Mesendoderm (in vitro differentiated cells): ENCODE measurements at regions not wholly inside any gene's neighbourhood (a gene's known extent, or its start where the extent isn't known, plus 50 kb on each side); places are given as distances from the start of the nearest gene placed in this dataset.

Source experiments
- DNase-seq: peaks from one replicate; pipeline ENCODE4 v3.0.0; 2013
- H2AK5ac ChIP-seq: 2 replicates; pipeline ENCODE4 v1.6.1; 2013; ENCODE audit warnings: low read length, inconsistent platforms
- H2BK120ac ChIP-seq: 2 replicates; pipeline ENCODE4 v1.6.1; 2013; ENCODE audit warnings: low read depth, mild to moderate bottlenecking, low read length, moderate library complexity, mixed read lengths
- H2BK15ac ChIP-seq: replicated peaks from 2 replicates; pipeline ENCODE4 v1.6.1; 2013; ENCODE audit warnings: low read depth, mild to moderate bottlenecking, moderate library complexity
- H2BK5ac ChIP-seq: 2 replicates; pipeline ENCODE4 v1.6.1; 2013; ENCODE audit warnings: low read length, inconsistent platforms
- H3K18ac ChIP-seq: 2 replicates; pipeline ENCODE4 v1.6.1; 2013; ENCODE audit warnings: mild to moderate bottlenecking, low read length, mixed read lengths
- H3K23ac ChIP-seq: one replicate; pipeline ENCODE4 v1.6.1; 2013; ENCODE audit warnings: low read length
- H3K27ac ChIP-seq: 2 replicates; pipeline ENCODE4 v1.5.1; 2013; ENCODE audit warnings: low read depth, mild to moderate bottlenecking, inconsistent platforms, low read length, moderate library complexity
- H3K27me3 ChIP-seq: 2 replicates; pipeline ENCODE4 v1.6.1; 2013; ENCODE audit warnings: low read length, control low read depth, mild to moderate bottlenecking, inconsistent platforms; ENCODE audit not compliant: insufficient read depth, poor library complexity
- H3K36me3 ChIP-seq: 2 replicates; pipeline ENCODE4 v1.6.1; 2013; ENCODE audit warnings: low read length, inconsistent platforms; ENCODE audit not compliant: control insufficient read depth, insufficient read depth
- H3K4ac ChIP-seq: one replicate; pipeline ENCODE4 v1.6.1; 2013; ENCODE audit warnings: low read depth, mild to moderate bottlenecking, low read length, moderate library complexity
- H3K4me1 ChIP-seq: 2 replicates; pipeline ENCODE4 v1.6.1; 2013; ENCODE audit warnings: low read depth, low read length, inconsistent platforms; ENCODE audit not compliant: control insufficient read depth
- H3K4me2 ChIP-seq: 2 replicates; pipeline ENCODE4 v1.6.1; 2013; ENCODE audit warnings: low read length
- H3K4me3 ChIP-seq: 2 replicates; pipeline ENCODE4 v1.5.1; 2013; ENCODE audit warnings: mild to moderate bottlenecking, low read length
- H3K56ac ChIP-seq: one replicate; pipeline ENCODE4 v1.6.1; 2013; ENCODE audit warnings: low read length
- H3K79me1 ChIP-seq: 2 replicates; pipeline ENCODE4 v1.6.1; 2013; ENCODE audit warnings: low read length, inconsistent platforms
- H3K79me2 ChIP-seq: 2 replicates; pipeline ENCODE4 v1.6.1; 2013; ENCODE audit warnings: mild to moderate bottlenecking, low read length; ENCODE audit not compliant: control insufficient read depth, insufficient read depth
- H3K9ac ChIP-seq: 2 replicates; pipeline ENCODE4 v1.6.1; 2013; ENCODE audit warnings: low read length, inconsistent platforms
- H4K5ac ChIP-seq: one replicate; pipeline ENCODE4 v1.6.1; 2013; ENCODE audit warnings: low read length
- H4K8ac ChIP-seq: one replicate; pipeline ENCODE4 v1.6.1; 2013; ENCODE audit warnings: low read depth, mild to moderate bottlenecking, control low read depth, low read length, moderate library complexity
- WGBS: extraction: QIAGEN DNeasy Blood & Tissue Kit; methylation state at CpG from one replicate; pipeline ENCODE4 v1.1.7; 2013; ENCODE audit warnings: low lambda C conversion rate, missing lambda C conversion rate; ENCODE audit not compliant: insufficient coverage; ENCODE audit errors: extremely low coverage; 5-methylcytosine and 5-hydroxymethylcytosine counted together

DNA sequence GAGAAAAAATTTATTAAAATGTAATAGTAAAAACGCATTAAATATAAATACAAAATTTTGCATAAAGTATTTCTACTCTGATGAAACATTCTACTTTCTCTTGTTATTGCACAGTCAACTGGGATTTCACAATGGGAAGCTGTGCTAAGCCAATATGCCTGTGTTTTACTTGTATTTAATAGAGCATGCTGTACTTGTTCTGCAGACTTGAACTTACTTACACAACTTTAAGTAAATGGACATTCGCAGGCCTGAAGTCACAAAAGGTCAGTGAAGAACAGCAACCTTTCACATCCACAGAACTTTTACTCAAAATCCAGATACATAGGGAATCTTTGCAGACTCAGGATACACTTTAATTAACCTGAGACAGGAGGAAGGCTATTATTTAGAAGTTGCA is 409.5 kb downstream of the BTBD3 start:
- Histone ChIP-seq H3K36me3 (no peaks in the 10 kb centered on the region), H3K79me2 (no peaks in the 10 kb centered on the region), H3K18ac (no peak overlapping the region), H2BK120ac (no peak overlapping the region), H3K56ac (no peak overlapping the region), H3K9ac (no peak overlapping the region), H3K4ac (no peak overlapping the region), H2AK5ac (no peak overlapping the region), H3K4me1 (no peaks in the 10 kb centered on the region), H3K79me1 (no peaks in the 10 kb centered on the region), H4K5ac (no peak overlapping the region), H2BK15ac (no peak overlapping the region), H3K27me3 (no peaks in the 10 kb centered on the region), H3K4me3 (no peak overlapping the region), H3K4me2 (no peak overlapping the region), H3K23ac (no peak overlapping the region), H3K27ac (no peak overlapping the region), H2BK5ac (no peak overlapping the region), H4K8ac (no peak overlapping the region)
- WGBS, result no CpG with 5 or more reads among the region's 2 CpGs
- no peak for DNase-seq

DNA sequence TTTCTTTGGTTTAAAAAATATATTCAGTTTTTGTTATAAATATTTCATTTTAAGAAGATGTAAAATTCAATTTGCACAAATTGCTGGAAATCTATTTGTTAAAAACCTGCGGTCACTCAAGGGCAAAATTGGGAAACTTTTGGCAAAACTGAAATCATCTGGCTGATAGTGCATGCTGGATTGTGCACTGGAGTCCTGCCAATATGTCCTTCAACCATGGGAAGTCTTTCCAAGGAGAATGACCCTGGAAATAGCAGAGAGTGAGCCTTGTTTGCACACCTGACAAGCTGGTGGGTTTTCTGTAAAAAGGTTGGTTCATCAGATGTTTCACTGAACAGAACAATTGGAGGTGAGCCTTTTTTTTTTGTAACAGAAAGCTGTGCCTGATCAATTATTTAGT is 413.5 kb downstream of the BTBD3 start:
- Histone ChIP-seq H3K79me2 (no peaks in the 10 kb centered on the region), H2BK15ac (no peak overlapping the region), H3K4me3 (no peak overlapping the region), H2AK5ac (no peak overlapping the region), H2BK120ac (no peak overlapping the region), H3K79me1 (no peaks in the 10 kb centered on the region), H3K23ac (no peak overlapping the region), H3K4ac (no peak overlapping the region), H3K27ac (no peak overlapping the region), H3K4me1 (no peaks in the 10 kb centered on the region), H3K36me3 (no peaks in the 10 kb centered on the region), H3K56ac (no peak overlapping the region), H4K8ac (no peak overlapping the region), H4K5ac (no peak overlapping the region), H2BK5ac (no peak overlapping the region), H3K27me3 (no peaks in the 10 kb centered on the region), H3K9ac (no peak overlapping the region), H3K18ac (no peak overlapping the region), H3K4me2 (no peak overlapping the region)
- no CpG with 5 or more reads among the region's 1 CpG for WGBS
- DNase-seq, result no peak

DNA sequence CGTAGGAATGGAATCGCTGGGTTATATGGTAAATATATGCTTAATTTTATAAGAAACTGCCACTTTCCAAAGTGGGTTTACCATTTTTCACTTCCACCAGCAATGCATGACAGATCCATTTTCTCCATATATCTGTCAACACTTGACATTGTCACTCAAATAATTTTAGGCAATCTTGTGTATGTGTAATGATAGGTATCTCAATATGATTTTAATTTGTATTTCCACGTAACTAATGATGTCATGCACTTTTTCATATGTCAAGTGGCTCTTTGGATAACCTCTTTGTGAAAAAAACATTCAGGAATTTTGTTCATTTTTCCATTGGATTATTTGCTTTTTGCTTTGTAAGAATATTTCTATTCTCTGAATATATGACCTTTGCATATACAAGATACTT is 419.9 kb downstream of the BTBD3 start:
- WGBS, result no CpG with 5 or more reads among the region's 3 CpGs
- Histone ChIP-seq H3K23ac (no peak overlapping the region), H2BK15ac (no peak overlapping the region), H4K8ac (no peak overlapping the region), H3K9ac (no peak overlapping the region), H3K18ac (no peak overlapping the region), H3K79me1 (no peaks in the 10 kb centered on the region), H2BK120ac (no peak overlapping the region), H3K27me3 (no peaks in the 10 kb centered on the region), H4K5ac (no peak overlapping the region), H3K56ac (no peak overlapping the region), H2BK5ac (no peak overlapping the region), H3K4me2 (no peak overlapping the region), H2AK5ac (no peak overlapping the region), H3K4me1 (no peaks in the 10 kb centered on the region), H3K79me2 (no peaks in the 10 kb centered on the region), H3K36me3 (no peaks in the 10 kb centered on the region), H3K4ac (no peak overlapping the region), H3K4me3 (no peak overlapping the region), H3K27ac (no peak overlapping the region)
- DNase-seq, result no peak

DNA sequence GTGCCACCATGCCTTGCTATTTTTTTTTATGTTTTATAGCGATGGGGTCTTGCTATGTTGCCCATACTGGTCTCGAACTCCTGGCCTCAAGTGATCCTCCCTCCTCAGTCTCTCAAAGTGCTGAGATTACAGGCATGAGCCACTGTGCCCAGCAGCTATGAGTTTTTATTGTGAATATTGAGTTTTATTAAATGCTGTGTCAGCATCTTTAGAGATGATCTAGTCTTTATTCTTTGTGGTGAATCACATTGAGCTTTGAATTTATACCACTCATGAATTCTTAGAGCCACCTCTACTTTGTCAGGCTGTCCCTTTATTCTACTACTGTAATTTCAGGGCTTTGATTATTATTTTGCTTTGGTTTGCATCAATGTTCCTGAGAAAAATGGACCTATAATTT is 428.3 kb downstream of the BTBD3 start:
- Histone ChIP-seq H2BK5ac (no peak overlapping the region), H3K27ac (no peak overlapping the region), H2BK15ac (no peak overlapping the region), H3K4me3 (no peak overlapping the region), H4K8ac (no peak overlapping the region), H3K79me1 (no peaks in the 10 kb centered on the region), H3K4ac (no peak overlapping the region), H3K9ac (no peak overlapping the region), H3K79me2 (no peaks in the 10 kb centered on the region), H3K27me3 (no peaks in the 10 kb centered on the region), H3K23ac (no peak overlapping the region), H3K4me2 (no peak overlapping the region), H2BK120ac (no peak overlapping the region), H3K4me1 (no peaks in the 10 kb centered on the region), H4K5ac (no peak overlapping the region), H2AK5ac (no peak overlapping the region), H3K36me3 (no peaks in the 10 kb centered on the region), H3K18ac (no peak overlapping the region), H3K56ac (no peak overlapping the region)
- WGBS, result no CpG with 5 or more reads among the region's 2 CpGs
- DNase-seq, result no peak

DNA sequence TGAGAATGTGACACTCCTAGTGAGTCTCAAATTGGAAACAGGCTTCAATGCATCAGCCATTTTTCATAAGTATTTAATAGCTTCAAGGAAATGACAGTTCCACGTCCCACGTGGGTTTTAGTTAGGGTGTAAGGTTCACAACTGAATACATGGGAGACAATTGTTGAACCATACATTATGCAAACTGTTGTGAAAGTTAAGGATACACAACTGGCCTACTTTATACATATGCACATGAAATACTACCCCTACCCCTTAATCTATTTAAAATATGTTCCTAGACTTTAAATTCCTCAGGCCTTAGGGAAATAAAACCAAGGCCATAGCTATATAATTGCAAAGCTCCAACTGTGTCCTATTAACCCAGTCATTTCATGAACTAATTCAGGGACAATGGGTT is 436.1 kb downstream of the BTBD3 start:
- no CpG with 5 or more reads among the region's 2 CpGs for WGBS
- H3K4me2 ChIP-seq, result no peak overlapping the region
- H3K79me2 ChIP-seq, result no peaks in the 10 kb centered on the region
- no peak overlapping the region for H2BK120ac ChIP-seq
- H2BK5ac ChIP-seq, result no peak overlapping the region
- no peak overlapping the region for H3K56ac ChIP-seq
- H3K18ac ChIP-seq, result no peak overlapping the region
- no peak overlapping the region for H3K23ac ChIP-seq
- H3K79me1 ChIP-seq, result no peaks in the 10 kb centered on the region
- no peaks in the 10 kb centered on the region for H3K36me3 ChIP-seq
- no peak for DNase-seq
- no peak overlapping the region for H3K4me3 ChIP-seq
- no peak overlapping the region for H3K4ac ChIP-seq
- no peaks in the 10 kb centered on the region for H3K27me3 ChIP-seq
- no peaks in the 10 kb centered on the region for H3K4me1 ChIP-seq
- no peak overlapping the region for H2BK15ac ChIP-seq
- no peak overlapping the region for H2AK5ac ChIP-seq
- H3K9ac ChIP-seq, result no peak overlapping the region
- no peak overlapping the region for H4K8ac ChIP-seq
- no peak overlapping the region for H3K27ac ChIP-seq
- H4K5ac ChIP-seq, result no peak overlapping the region

DNA sequence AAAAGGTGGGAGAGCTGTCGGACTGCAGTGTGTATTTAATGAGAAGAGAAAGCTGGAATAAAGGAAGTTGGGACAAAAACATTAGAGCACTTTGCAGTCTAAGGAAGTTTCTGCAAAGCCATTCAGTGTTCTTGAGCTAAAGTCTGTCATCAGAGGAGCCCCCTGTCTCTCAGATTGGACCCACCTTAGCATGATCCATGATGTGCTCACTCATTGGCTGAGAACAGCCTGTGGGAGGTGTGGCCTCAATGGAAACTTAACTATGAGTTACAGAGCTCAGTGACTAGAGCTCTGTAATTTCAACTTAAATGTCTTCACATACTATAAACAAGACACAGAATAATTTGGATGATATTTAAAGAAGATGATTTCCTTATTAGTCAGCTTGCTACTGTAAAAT is 437.0 kb downstream of the BTBD3 start:
- no peaks in the 10 kb centered on the region for H3K79me1 ChIP-seq
- H2BK15ac ChIP-seq, result no peak overlapping the region
- no peak for DNase-seq
- no peaks in the 10 kb centered on the region for H3K4me1 ChIP-seq
- H3K18ac ChIP-seq, result no peak overlapping the region
- no peak overlapping the region for H3K4ac ChIP-seq
- H2AK5ac ChIP-seq, result no peak overlapping the region
- no peak overlapping the region for H3K4me3 ChIP-seq
- no peak overlapping the region for H3K27ac ChIP-seq
- H4K5ac ChIP-seq, result no peak overlapping the region
- no peaks in the 10 kb centered on the region for H3K27me3 ChIP-seq
- H3K56ac ChIP-seq, result no peak overlapping the region
- H3K4me2 ChIP-seq, result no peak overlapping the region
- no peak overlapping the region for H3K23ac ChIP-seq
- no peak overlapping the region for H3K9ac ChIP-seq
- no CpG with 5 or more reads among the region's 1 CpG for WGBS
- no peaks in the 10 kb centered on the region for H3K36me3 ChIP-seq
- H3K79me2 ChIP-seq, result no peaks in the 10 kb centered on the region
- H4K8ac ChIP-seq, result no peak overlapping the region
- H2BK5ac ChIP-seq, result no peak overlapping the region
- no peak overlapping the region for H2BK120ac ChIP-seq
